GM13977 (cell line): ENCODE measurements at regions not wholly inside any gene's neighbourhood (a gene's known extent, or its start where the extent isn't known, plus 50 kb on each side); places are given as distances from the start of the nearest gene placed in this dataset.

Source experiments
- DNase-seq: peaks from one replicate; pipeline ENCODE4 v3.0.0; 2012; ENCODE audit warnings: low spot score
- in situ Hi-C: fragments of 300-500 bp; cut with MboI; formaldehyde crosslinking; loops from one replicate; pipeline ENCODE4 v1.12.0; 2022; ENCODE audit warnings: low sequenced_read_pairs, low pct_unique_long_range_greater_than_20kb, mixed read lengths, inconsistent platforms; ENCODE audit not compliant: unreplicated experiment
- TF ChIP-seq, protein P1 (sequence below): IDR thresholded peaks from 2 replicates; pipeline ENCODE4 v1.5.1; 2012; ENCODE audit warnings: mild to moderate bottlenecking, control low read depth; ENCODE audit not compliant: insufficient read depth; ENCODE audit errors: extremely low read depth, missing control alignments

GRCh38 chr7:97280950-97281349, 163.5 kb downstream of the SDHAF3 start:
- TF ChIP-seq, protein P1, sequence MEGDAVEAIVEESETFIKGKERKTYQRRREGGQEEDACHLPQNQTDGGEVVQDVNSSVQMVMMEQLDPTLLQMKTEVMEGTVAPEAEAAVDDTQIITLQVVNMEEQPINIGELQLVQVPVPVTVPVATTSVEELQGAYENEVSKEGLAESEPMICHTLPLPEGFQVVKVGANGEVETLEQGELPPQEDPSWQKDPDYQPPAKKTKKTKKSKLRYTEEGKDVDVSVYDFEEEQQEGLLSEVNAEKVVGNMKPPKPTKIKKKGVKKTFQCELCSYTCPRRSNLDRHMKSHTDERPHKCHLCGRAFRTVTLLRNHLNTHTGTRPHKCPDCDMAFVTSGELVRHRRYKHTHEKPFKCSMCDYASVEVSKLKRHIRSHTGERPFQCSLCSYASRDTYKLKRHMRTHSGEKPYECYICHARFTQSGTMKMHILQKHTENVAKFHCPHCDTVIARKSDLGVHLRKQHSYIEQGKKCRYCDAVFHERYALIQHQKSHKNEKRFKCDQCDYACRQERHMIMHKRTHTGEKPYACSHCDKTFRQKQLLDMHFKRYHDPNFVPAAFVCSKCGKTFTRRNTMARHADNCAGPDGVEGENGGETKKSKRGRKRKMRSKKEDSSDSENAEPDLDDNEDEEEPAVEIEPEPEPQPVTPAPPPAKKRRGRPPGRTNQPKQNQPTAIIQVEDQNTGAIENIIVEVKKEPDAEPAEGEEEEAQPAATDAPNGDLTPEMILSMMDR, result no peak
- DNase-seq, result no peak
- in situ Hi-C loops, result no loop called here

- in situ Hi-C loops, result no loop called here
- TF ChIP-seq, protein P1, result no peak
- DNase-seq, result no peak
Observed at GRCh38 chr7:97285348-97285747, 167.8 kb downstream of the SDHAF3 start.

- TF ChIP-seq, protein P1, result no peak
- DNase-seq, result no peak
- in situ Hi-C loops, result no loop called here
Observed at GRCh38 chr7:97293031-97293430, 175.5 kb downstream of the SDHAF3 start.

DNA sequence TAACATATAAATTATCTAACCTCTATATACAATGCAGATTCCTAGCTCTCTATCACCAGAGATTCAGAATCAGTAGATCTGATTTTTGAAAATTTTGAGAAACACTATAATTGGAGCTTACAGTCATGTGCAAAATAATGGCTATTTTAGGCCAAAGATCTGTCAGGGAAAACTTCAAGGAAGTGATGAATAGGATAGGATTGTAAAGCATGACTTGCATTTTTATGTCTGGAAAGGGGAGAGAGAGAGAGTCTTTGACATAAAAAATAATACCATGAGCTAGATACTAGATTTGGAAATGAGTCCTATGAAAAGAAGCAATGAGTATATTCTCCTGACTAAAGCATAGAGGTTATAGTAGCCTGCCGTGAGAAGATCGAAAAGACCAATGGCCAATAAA, 181.1 kb downstream of the SDHAF3 start:
- in situ Hi-C loops, result no loop called here
- TF ChIP-seq, protein P1, result no peak
- no peak for DNase-seq

DNA sequence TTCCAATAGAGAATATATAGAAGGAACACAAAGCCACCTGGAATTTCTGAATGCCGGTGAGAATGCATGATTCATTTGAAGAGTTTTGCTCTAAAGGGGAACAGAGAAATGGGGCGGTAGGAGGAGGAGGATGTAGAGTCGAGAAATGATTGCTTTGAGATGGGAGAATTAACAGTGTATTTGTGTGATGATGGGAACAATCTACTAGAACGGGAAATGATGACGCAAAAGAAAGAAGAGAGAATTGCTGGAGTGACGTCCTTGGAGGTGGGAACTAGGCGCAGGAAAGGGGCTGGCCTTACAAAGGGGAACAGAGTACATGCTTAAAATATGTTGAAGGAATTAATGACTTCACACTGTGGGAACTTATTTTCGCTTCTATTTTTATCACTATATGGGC, 188.1 kb downstream of the SDHAF3 start:
- TF ChIP-seq, protein P1, result no peak
- no peak for DNase-seq
- in situ Hi-C loops, result no loop called here

DNA sequence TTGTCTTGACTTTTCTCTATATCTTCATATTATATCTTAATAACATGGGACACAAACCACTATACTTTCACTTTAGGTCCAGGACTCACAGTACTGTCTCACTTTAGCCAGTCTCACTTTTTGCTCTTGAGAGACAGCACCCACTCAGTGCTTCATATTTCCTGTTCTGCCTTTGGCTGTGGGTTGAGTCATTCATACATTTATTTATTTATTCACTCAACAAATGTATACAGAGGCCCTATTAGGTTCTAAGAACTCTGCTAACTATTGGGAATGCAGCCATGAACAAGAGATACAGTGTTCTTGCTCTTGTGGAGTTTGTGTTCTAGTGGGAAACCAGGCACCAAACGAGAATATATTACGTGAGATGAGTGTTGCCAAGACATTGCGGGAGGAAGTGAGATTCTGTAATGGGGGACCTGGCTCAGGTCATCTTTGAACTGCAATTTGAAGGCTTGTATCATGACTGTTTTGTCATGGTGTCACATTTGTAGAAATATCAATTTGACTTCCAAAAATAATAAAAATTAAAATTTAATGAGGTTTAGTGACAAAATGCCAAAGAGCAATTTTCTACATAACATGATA, 190.1 kb downstream of the SDHAF3 start:
- no peak for DNase-seq
- TF ChIP-seq, protein P1, result no peak
- in situ Hi-C loops, result no loop called here

DNA sequence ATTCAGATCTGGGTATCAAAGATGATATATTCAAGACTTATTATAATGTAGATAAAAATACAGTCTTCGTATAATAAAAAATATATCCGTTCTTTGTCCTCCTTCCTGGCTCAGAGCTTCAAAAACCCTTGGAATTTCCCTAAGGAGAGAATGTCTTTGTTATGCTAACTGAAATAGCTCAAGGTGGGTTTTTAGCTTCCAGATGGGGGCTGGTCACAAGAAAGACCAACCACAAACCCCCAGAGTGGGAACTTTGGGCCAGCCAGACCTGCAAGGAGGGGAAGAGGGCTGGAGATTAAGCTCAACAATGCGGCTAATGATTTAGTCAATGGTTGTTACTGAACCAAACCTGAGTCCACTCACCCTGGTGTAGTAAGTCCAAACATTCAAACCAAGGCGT, 196.4 kb downstream of the SDHAF3 start:
- TF ChIP-seq, protein P1, result no peak
- no peak for DNase-seq
- in situ Hi-C loops, result no loop called here
